Esophagus muscularis mucosa (tissue), 4 donors: ENCODE measurements at regions not wholly inside any gene's neighbourhood (a gene's known extent, or its start where the extent isn't known, plus 50 kb on each side); places are given as distances from the start of the nearest gene placed in this dataset.
"Not testable (repeated sequence)": the region's sequence is repeated elsewhere in the genome, so short reads cannot be mapped to it uniquely, and the experiment has no call there.

Source experiments
- DNase-seq: peaks from one replicate; pipeline ENCODE4 v3.0.0-alpha.2; 2017; ENCODE audit errors: extremely low spot score
- H3K27ac ChIP-seq, 4 donors: fragments of 200-600 bp; sonication (generic); replicated peaks in 1 of 4; 1 replicate in 3 of 4; 2 replicates in 1 of 4; pipeline ENCODE4 v1.5.1; 2016 to 2019; ENCODE audit warnings: mild to moderate bottlenecking in 1 of 4
- H3K27me3 ChIP-seq, 4 donors: fragments of 200-600 bp; sonication (generic); one replicate each; pipeline versions ENCODE4 v1.5.1 to v1.6.0; 2016 to 2019
- H3K36me3 ChIP-seq, 4 donors: fragments of 200-600 bp; sonication (generic); one replicate each; pipeline ENCODE4 v1.5.1; 2016 to 2019
- H3K4me1 ChIP-seq, 4 donors: fragments of 200-600 bp; sonication (generic); one replicate each; pipeline ENCODE4 v1.5.1; 2016 to 2019
- H3K4me3 ChIP-seq, 4 donors: fragments of 200-600 bp; sonication (generic); 1 replicate in 2 of 4; 2 replicates in 2 of 4; pipeline ENCODE4 v1.5.1; 2016 to 2019; ENCODE audit warnings: mild to moderate bottlenecking in 4 of 4, moderate library complexity in 1 of 4
- H3K9me3 ChIP-seq, 4 donors: fragments of 200-600 bp; sonication (generic); 1 replicate in 3 of 4; 2 replicates in 1 of 4; pipeline ENCODE4 v1.5.1; 2016 to 2019
- EP300 ChIP-seq: sonication (generic); formaldehyde crosslinking; IDR thresholded peaks from one replicate; pipeline ENCODE4 v1.6.1; 2017; ENCODE audit warnings: antibody characterized with exemption
- POLR2A ChIP-seq: fragments of 450-650 bp; IDR thresholded peaks from one replicate; pipeline ENCODE4 v1.6.1; 2017; ENCODE audit warnings: antibody characterized with exemption, moderate library complexity, mild to moderate bottlenecking, low read depth
- POLR2AphosphoS5 ChIP-seq, 2 donors: sonication (generic); formaldehyde crosslinking; IDR thresholded peaks; one replicate each; pipeline ENCODE4 v1.6.1; 2017; ENCODE audit warnings: antibody characterized with exemption in 2 of 2
- WGBS: methylation state at CpG from one replicate; pipeline ENCODE4 v1.1.5; 2018; 5-methylcytosine and 5-hydroxymethylcytosine counted together
- intact Hi-C: fragments of 100-400 bp; cut with DNase I; formaldehyde crosslinking; loops from one replicate; pipeline ENCODE4 v1.15.1; 2023
- TF ChIP-seq, protein P1 (sequence below), 3 experiments: fragments of 200-600 bp in 2 of 3; fragments of 450-650 bp in 1 of 3; sonication (generic) in 2 of 3; IDR thresholded peaks; one replicate each; pipeline ENCODE4 v1.5.1; 2017 to 2019; ENCODE audit warnings: antibody characterized with exemption in 3 of 3, mild to moderate bottlenecking in 2 of 3, moderate library complexity in 1 of 3

DNA sequence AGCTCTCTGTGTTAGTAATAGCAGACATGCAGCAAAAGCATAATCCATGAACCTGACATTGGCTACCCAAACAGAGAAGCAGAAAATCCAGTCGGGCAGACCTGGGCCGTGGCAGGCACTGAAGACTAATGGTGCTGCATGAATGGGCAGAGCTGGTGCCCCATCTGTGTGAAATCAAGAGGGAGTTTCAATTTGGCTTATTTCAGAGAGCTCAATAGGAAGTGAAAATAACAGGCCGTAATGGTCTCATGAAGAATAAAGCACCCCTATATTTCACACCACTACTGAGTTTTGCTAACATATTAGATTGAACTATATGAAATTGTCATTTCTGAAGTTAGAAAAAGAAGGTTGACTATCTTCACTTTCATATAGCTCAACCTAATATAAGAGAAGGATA is 149.7 kb downstream of the ENC1 start:
- Histone ChIP-seq H3K4me3 (no peak overlapping the region), H3K27ac (no peak overlapping the region), H3K27me3 (no peaks in the 10 kb centered on the region), H3K4me1 (no peaks in the 10 kb centered on the region), H3K36me3 (no peaks in the 10 kb centered on the region), H3K9me3 (no peaks in the 10 kb centered on the region)
- intact Hi-C loops: no loop called here
- TF ChIP-seq, protein P1, sequence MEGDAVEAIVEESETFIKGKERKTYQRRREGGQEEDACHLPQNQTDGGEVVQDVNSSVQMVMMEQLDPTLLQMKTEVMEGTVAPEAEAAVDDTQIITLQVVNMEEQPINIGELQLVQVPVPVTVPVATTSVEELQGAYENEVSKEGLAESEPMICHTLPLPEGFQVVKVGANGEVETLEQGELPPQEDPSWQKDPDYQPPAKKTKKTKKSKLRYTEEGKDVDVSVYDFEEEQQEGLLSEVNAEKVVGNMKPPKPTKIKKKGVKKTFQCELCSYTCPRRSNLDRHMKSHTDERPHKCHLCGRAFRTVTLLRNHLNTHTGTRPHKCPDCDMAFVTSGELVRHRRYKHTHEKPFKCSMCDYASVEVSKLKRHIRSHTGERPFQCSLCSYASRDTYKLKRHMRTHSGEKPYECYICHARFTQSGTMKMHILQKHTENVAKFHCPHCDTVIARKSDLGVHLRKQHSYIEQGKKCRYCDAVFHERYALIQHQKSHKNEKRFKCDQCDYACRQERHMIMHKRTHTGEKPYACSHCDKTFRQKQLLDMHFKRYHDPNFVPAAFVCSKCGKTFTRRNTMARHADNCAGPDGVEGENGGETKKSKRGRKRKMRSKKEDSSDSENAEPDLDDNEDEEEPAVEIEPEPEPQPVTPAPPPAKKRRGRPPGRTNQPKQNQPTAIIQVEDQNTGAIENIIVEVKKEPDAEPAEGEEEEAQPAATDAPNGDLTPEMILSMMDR (IDR thresholded peaks at IDR 0.05): no peak
- TF ChIP-seq POLR2AphosphoS5 (IDR thresholded peaks at IDR 0.05) (no peak), EP300 (no peak), POLR2A (no peak)
- WGBS: 78% methylated on average over 3 of the region's 3 CpGs
- DNase-seq: no peak

DNA sequence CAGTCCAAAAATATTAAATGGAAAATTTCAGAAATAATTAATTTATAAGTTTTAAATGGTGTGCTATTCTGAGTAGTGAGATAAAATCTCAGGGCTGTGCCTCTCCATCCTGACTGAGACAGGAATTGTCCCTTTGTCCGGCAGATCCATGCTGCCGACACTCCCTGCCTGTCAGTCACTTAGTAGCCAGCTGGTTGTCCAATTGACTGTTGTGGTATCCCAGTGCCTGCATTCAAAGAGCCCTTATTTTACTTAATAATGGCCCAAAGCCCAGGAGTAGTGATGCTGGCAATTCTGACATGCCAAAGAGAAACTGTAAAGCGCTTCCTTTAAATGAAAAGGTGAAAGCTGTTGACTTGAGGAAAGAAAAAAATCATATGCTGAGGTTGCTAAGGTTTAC is 157.5 kb downstream of the ENC1 start:
- Histone ChIP-seq H3K27ac (no peak overlapping the region), H3K36me3 (no peaks in the 10 kb centered on the region), H3K4me3 (no peak overlapping the region), H3K4me1 (no peaks in the 10 kb centered on the region), H3K27me3 (no peaks in the 10 kb centered on the region), H3K9me3 (no peaks in the 10 kb centered on the region)
- no peak for TF ChIP-seq POLR2A
- TF ChIP-seq, protein P1 (IDR thresholded peaks at IDR 0.05): no peak
- no peak for TF ChIP-seq EP300
- TF ChIP-seq POLR2AphosphoS5 (IDR thresholded peaks at IDR 0.05): no peak
- DNase-seq: no peak
- intact Hi-C loops: no loop called here
- 74% methylated on average over 3 of the region's 3 CpGs for WGBS

DNA sequence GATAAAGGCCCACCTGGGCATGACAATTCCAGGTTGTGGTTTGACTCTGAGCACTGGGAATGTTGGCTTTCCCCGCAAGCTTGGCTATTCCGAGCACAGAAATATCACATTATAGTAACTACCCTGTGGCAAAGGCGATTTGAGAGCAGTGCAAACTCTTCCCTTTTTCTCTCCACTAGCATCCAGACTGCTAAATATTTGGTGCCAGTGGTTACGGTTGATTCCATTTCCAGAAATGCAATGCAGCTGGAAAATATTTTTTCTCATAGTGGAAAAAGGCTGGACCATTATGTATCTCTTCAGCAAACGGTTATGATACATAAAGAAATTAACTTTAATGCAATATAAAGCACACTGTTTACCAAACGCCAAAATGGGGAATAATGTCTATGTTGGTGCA is 158.0 kb downstream of the ENC1 start:
- H3K9me3 ChIP-seq: no peaks in the 10 kb centered on the region
- H3K4me1 ChIP-seq: no peaks in the 10 kb centered on the region
- intact Hi-C loops: no loop called here
- H3K27ac ChIP-seq: no peak overlapping the region
- TF ChIP-seq, protein P1 (IDR thresholded peaks at IDR 0.05): no peak
- no peak for TF ChIP-seq EP300
- no peak for TF ChIP-seq POLR2AphosphoS5 (IDR thresholded peaks at IDR 0.05)
- TF ChIP-seq POLR2A: no peak
- H3K4me3 ChIP-seq: no peak overlapping the region
- H3K36me3 ChIP-seq: no peaks in the 10 kb centered on the region
- 85% methylated on average over 6 of the region's 6 CpGs for WGBS
- no peak for DNase-seq
- H3K27me3 ChIP-seq: no peaks in the 10 kb centered on the region

DNA sequence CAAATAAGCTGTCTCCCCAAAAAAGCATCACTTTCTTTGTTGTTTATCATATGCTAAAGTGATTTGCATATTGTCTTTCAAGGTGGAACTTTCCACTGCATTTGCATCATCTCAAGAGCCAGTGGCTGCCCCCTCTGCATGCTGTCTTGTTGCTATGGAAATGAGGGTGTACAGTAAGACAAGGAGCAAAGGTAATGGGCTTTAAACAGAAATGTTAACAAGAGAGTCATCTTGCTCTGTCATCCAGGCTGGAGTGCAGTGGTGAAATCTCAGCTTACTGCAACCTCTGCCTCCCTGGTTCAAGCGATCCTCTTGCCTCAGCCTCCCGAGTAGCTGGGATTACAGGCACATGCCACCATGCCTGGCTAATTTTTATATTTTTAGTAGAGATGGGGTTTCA is 159.2 kb downstream of the ENC1 start:
- H3K4me1 ChIP-seq, intact Hi-C loops, DNase-seq, H3K27ac ChIP-seq, H3K36me3 ChIP-seq, H3K4me3 ChIP-seq, H3K27me3 ChIP-seq, H3K9me3 ChIP-seq: not testable (repeated sequence)
- WGBS: 100% methylated on average over 2 of the region's 2 CpGs

DNA sequence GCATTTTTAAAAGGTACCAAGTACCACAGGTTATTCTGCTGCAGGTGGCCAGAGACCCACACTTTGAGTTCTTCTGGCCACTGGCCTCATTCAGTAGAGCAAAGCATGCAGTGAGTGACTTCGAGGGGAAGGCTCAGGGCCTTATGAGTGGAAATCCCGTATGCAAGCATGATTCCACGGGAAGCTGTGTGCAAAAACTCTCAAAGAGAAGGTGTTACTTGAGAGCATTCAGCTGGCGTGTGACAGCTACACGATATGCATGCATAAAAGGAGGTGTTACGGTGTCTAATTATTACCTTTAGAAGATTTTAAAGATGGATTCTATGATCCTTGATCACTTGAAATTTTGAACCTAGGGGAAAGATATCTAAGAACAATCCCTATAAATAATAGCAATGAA is 160.3 kb downstream of the ENC1 start:
- no peaks in the 10 kb centered on the region for H3K4me1 ChIP-seq
- TF ChIP-seq EP300: no peak
- TF ChIP-seq, protein P1 (IDR thresholded peaks at IDR 0.05): no peak
- no peak for TF ChIP-seq POLR2AphosphoS5 (IDR thresholded peaks at IDR 0.05)
- no peak for TF ChIP-seq POLR2A
- WGBS: 87% methylated on average over 6 of the region's 6 CpGs

More for the DNA sequence above, 160.3 kb downstream of the ENC1 start:
- intact Hi-C loops: no loop called here
- Histone ChIP-seq H3K4me3 (no peak overlapping the region), H3K27me3 (no peaks in the 10 kb centered on the region), H3K9me3 (no peaks in the 10 kb centered on the region), H3K27ac (no peak overlapping the region), H3K36me3 (no peaks in the 10 kb centered on the region)
- DNase-seq: no peak
